M059J (cell line): ENCODE measurements at regions not wholly inside any gene's neighbourhood (a gene's known extent, or its start where the extent isn't known, plus 50 kb on each side); places are given as distances from the start of the nearest gene placed in this dataset.
A peak's percentile ranks its signal among the peaks of the same experiment; 100 is the strongest.
"Not testable (repeated sequence)": the region's sequence is repeated elsewhere in the genome, so short reads cannot be mapped to it uniquely, and the experiment has no call there.

Experiments used
- DNase-seq: peaks from one replicate; pipeline ENCODE4 v3.0.0-alpha.2; 2012; ENCODE audit warnings: low read depth

DNA sequence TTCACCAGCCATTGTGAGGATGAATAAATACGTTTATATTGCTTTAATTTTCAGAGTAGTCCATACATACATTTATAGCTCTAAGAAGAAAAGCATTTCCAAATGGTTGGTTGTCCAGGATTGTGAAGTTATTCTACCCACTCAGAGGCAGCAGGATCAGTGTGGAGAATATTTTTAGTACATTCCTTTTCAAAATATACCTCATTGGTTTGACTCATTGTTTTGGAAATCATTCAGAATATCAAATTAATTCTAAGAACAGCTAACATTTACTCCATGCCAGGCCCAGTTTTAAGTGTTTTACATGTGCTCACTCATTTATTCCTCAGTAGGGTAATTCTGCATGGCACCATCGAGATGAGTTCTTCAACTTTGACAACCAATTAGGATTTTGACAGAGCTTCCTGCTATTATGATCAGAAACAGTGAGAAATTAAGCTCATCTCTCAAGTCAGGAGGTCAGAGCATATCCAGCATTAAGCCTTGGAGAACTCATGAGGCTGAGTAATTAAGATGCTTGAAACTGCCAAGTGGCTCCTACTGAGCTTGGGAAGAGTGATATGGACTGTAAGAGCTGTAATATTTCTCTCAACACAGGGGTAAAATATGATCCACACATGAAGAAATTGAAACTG is 153.3 kb upstream of the CLEC14A start:
- no peak for DNase-seq

GRCh38 chr14:38405851-38406635 is 150.2 kb upstream of the CLEC14A start:
- peak; percentile 60 for DNase-seq

DNA sequence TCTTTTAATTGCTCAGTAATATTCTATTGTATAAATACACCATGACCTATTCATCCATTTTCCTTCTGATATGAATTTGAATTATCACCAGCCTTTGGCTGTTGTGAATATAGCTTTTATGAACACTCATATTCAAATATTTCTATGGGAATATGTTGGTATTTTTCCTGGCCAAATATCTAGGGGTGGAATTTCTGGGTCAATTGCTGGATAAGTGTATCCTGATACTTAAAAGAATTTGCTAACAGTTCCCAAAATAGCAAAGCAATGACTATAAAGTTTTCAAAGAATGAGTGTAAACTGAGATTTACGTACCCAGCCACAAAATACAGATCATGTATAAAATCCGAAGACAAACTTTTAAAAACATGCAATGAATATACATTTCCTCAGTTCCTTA is 148.7 kb upstream of the CLEC14A start:
- no peak for DNase-seq

GRCh38 chr14:38404100-38404541 is 148.2 kb upstream of the CLEC14A start:
- DNase-seq = peak; percentile 56

DNA sequence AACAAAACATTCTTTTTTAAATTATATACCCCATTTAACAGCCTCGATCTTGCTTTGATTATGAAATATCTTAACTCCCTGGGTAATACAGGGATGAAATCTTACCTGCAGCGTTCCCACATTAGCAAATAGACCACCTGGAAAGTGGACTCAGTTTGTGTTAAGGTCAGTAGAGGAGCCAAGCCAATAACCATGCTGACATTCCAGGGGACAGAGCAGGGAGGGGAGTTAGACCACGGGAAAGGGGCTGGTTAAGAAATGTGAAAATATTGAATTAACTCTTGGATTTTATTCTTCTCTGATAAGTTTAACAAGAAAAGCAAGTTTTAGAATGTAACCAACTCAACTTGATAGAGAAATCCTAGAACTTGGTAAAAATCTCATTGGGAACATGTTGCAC is 144.9 kb upstream of the CLEC14A start:
- DNase-seq = no peak

GRCh38 chr14:38399652-38400051 is 143.8 kb upstream of the CLEC14A start:
- DNase-seq = no peak

DNA sequence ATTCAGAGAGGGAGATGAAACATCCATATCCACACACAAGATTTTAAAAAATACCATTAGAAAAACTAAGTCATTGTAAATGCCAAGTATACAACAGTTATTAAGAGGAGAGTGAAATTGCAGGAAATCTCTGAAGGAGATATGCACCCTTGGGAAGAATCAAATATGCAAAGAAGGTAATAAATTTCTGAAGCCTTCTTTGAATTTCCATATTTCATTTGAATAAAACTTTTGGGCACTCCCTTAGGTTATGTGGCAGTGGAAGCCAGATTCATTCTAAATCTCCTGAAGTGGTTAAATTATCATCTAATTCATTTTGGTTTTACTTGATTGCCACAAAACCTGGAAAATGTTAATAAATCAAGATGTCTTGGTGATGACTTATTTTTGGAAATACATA is 138.9 kb upstream of the CLEC14A start:
- DNase-seq = no peak

GRCh38 chr14:38394064-38394463 is 138.2 kb upstream of the CLEC14A start:
- no peak for DNase-seq

GRCh38 chr14:38391334-38391733 is 135.4 kb upstream of the CLEC14A start:
- peak; percentile 55 for DNase-seq

DNA sequence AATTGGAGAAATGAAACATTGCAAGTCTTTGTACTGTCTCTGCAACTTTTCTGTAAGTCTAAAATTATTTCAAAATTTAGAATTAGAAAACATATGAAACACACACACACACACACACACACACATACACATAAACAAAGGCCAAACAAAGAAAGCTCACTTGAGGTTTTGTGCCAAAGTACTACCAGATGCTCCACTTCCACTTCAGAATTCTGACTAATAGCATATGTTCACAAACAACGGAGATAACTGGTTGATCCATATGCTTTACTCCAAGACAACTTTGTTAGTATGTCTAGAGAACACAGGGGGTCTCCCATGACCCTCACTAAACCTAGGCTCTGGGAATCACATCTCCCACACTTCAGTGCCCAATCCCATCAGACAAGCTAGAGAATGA is 133.8 kb upstream of the CLEC14A start:
- DNase-seq = no peak

GRCh38 chr14:38387821-38388220 is 131.9 kb upstream of the CLEC14A start:
- DNase-seq = no peak

GRCh38 chr14:38385836-38386235 is 129.9 kb upstream of the CLEC14A start:
- DNase-seq = no peak

DNA sequence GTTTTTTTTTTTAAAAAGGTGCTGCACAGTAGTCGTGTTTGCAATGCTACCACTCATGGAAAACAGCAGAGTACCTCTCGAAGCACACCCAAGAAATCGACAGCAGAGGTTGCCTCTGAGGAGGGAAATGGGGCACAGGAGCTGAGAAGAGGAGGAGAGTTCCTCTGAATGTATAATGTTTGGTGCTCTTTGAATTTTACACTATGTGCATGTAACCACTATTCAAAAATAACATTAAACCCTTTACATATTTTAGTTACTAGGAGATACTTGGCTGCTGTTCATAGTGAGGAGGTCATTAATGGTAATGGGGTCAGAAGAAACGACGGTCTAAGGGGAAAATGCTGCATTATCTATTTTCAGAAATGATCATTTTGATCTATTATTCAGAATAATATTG is 129.4 kb upstream of the CLEC14A start:
- no peak for DNase-seq

DNA sequence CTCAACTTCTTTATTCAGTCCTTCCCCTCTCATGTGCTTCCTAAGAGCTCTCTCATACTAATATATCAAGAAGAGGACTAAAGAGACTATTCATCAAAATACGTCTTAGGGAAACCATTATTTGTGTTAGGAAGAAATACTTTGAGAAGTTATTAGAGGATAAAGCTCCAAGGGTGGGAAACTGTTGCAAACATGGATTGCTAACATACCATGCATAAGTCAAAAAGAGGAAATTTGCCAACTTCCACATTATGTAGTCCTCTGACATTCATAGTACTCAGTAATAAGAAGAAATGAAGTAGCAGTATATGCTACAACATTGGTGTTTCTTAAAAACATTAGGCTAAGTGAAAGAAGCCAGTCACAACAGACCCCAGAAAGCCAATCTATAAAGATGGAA is 128.8 kb upstream of the CLEC14A start:
- no peak for DNase-seq

DNA sequence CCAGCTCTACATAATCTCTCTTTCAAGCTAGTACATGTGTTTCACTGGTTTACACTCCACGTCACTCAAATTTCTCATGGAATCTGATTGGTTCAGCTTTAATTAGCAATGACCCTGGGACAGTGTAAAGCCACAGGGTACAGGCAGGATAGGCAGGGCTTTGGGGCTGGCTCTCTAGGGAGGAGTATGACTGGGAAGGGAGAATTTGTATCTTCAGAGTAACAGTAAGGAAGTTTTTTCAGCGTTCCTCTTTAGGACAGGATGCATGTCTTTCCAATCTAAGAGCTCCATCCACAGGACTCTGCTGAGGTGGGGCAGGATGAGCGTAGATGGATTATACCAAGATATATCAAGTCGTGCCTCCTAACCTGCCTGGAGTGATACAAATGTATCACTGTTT is 112.0 kb upstream of the CLEC14A start:
- no peak for DNase-seq

GRCh38 chr14:38366374-38366773 is 110.5 kb upstream of the CLEC14A start:
- peak; percentile 25 for DNase-seq

DNA sequence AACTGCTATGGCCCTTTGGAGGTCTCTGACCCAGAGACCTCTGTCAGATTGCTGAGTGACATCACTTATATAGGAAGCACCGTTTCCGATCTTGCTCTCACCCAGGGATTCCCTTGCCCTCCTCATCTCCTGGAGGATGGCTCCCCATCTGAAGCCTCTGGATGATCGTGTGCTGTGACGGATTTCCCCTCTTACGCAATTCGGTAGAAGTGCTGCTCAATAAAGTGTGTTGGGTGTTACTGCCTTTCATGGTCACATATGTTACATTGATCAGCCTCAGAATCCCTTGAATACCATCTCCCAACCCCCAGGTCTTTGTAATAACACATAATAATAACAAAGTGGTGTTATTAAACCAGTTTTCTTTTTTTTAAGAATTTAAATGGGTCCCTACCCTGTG is 107.3 kb upstream of the CLEC14A start:
- DNase-seq = no peak

- peak; percentile 56 for DNase-seq
Measured at GRCh38 chr14:38357557-38357956, 101.7 kb upstream of the CLEC14A start.

DNA sequence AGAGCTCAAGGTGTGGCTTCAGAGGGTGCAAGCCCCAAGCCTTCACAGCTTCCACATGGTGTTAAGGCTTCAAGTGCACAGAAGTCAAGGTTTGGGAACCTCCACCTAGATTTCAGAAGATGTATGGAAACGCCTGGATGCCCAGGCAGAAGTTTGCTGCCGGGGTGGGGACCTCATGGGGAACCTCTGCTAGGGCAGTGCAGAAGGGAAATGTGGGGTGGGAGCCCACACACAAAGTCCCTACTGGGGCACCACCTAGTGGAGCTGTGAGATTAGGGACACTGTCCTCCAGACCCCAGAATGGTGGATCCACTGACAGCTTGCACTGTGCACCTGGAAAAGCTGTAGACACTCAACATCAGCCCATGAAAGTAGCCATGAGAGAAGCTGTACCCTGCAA is 99.6 kb upstream of the CLEC14A start:
- DNase-seq = not testable (repeated sequence)

- DNase-seq = no peak
Measured at GRCh38 chr14:38350102-38350501, 94.2 kb upstream of the CLEC14A start.

- peak; percentile 80 for DNase-seq
Measured at GRCh38 chr14:38342803-38343202, 86.9 kb upstream of the CLEC14A start.

GRCh38 chr14:38339696-38340095 is 83.8 kb upstream of the CLEC14A start:
- peak; percentile 25 for DNase-seq

- DNase-seq = no peak
Measured at GRCh38 chr14:38336298-38336697, 80.4 kb upstream of the CLEC14A start.

- DNase-seq = no peak
Measured at GRCh38 chr14:38330275-38330674, 74.4 kb upstream of the CLEC14A start.
